ENCODE measurements at regions not wholly inside any gene's neighbourhood (a gene's known extent, or its start where the extent isn't known, plus 50 kb on each side); places are given as distances from the start of the nearest gene placed in this dataset.

DNA sequence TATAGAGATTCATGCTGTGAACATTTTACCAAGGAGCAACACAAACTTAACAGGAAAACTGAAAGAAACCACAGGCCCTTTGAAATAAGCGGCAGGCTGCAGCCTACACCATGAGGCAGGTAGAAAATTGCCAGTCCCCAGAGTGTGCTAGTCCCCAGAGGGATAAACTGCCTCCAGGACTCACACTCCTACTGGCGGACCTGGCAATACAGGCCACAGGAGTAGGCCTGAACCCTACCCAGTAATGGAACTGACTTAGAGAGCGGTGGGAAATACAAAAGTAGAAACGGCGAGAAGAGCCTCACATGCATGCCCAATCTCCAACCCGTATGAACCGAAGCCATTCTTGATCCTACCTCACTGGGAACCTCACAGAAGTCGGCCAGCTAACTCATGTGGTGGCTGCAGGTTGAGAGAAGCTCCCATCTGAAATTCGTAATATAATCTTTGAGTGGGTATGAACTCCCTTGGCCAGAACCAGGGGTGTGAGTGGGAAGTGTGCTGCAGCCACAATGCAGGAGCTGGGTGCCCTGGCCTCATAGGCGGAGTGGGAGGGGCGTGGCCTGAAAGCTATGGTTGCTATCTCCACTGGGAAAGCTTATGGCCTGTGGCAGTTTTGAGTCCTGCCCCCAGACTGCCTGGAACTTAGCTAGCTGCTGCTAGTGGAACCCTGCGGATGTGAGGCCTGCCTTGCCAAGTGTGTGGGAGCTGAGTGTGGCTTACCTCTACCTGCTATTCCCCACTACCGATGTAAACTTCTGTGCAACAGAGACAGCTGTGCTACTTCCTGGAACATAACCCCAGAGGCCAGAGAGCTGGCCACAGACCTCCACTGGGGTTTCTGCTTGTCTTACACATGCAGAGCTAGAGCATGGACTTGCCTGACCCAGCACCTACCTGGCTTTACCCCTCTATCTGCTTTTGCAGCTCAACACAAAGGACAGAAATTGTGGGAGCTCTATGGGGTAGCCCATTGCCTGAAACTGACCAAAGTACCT, 146.5 kb upstream of the COL21A1 start:
- H3K36me3 ChIP-seq (ENCODE audit: control insufficient read depth, insufficient read depth, low read length), result no peaks in the 10 kb centered on the region
- H3K9me3 ChIP-seq (ENCODE audit: control insufficient read depth, insufficient read depth, low read length), result peaks cover 1% of the 10 kb centered on the region
- no peaks in the 10 kb centered on the region for H3K27me3 ChIP-seq (ENCODE audit: control insufficient read depth, insufficient read depth, low read length)
- WGBS (ENCODE audit: insufficient coverage), result 96% methylated on average over 11 of the region's 13 CpGs
- H3K4me3 ChIP-seq (ENCODE audit: low read depth, low read length), result no peak overlapping the region
- no peaks in the 10 kb centered on the region for H3K4me1 ChIP-seq (ENCODE audit: control insufficient read depth, insufficient read depth, low read length)
- DNase-seq (ENCODE audit: low read depth in 4 of 6, low spot score in 6 of 6), result no peak
- no peak overlapping the region for H3K27ac ChIP-seq (ENCODE audit: low read depth, low read length)

DNA sequence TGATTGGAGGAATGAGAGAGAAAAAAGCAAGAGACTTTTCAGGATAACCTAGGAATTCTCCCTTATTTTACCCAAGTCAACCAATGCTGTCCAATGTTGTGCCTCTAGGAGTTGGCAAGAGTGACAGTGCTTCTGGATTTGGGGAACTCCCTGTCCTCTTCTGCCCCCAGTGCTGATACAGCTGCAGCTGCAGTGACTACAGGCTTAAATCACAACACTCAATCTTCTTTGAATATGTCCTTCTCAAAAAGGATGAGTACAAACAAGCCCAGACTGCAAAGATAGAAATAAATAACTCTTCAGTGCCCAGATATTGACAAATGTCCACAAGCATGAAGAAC, 141.0 kb upstream of the COL21A1 start:
- Histone ChIP-seq H3K27me3 (ENCODE audit: control insufficient read depth, insufficient read depth, low read length) (no peaks in the 10 kb centered on the region), H3K27ac (ENCODE audit: low read depth, low read length) (no peak overlapping the region), H3K4me1 (ENCODE audit: control insufficient read depth, insufficient read depth, low read length) (no peaks in the 10 kb centered on the region), H3K36me3 (ENCODE audit: control insufficient read depth, insufficient read depth, low read length) (no peaks in the 10 kb centered on the region), H3K4me3 (ENCODE audit: low read depth, low read length) (no peak overlapping the region), H3K9me3 (ENCODE audit: control insufficient read depth, insufficient read depth, low read length) (peaks cover 1% of the 10 kb centered on the region)
- DNase-seq (ENCODE audit: low read depth in 4 of 6, low spot score in 6 of 6), result no peak

- no peaks in the 10 kb centered on the region for H3K27me3 ChIP-seq (ENCODE audit: control insufficient read depth, insufficient read depth, low read length)
- DNase-seq (ENCODE audit: low read depth in 4 of 6, low spot score in 6 of 6), result no peak
- no peak overlapping the region for H3K27ac ChIP-seq (ENCODE audit: low read depth, low read length)
- peaks cover 1% of the 10 kb centered on the region for H3K9me3 ChIP-seq (ENCODE audit: control insufficient read depth, insufficient read depth, low read length)
- H3K4me3 ChIP-seq (ENCODE audit: low read depth, low read length), result no peak overlapping the region
- H3K4me1 ChIP-seq (ENCODE audit: control insufficient read depth, insufficient read depth, low read length), result no peaks in the 10 kb centered on the region
- WGBS (ENCODE audit: insufficient coverage), result no CpG with 5 or more reads among the region's 2 CpGs
- no peaks in the 10 kb centered on the region for H3K36me3 ChIP-seq (ENCODE audit: control insufficient read depth, insufficient read depth, low read length)
These were observed 140.4 kb upstream of the COL21A1 start for GRCh38 chr6:56387621-56388414.

GRCh38 chr6:56386717-56387116, 139.3 kb upstream of the COL21A1 start:
- H3K27ac ChIP-seq (ENCODE audit: low read depth, low read length), result no peak overlapping the region
- no peak for DNase-seq (ENCODE audit: low read depth in 4 of 6, low spot score in 6 of 6)
- no peak overlapping the region for H3K4me3 ChIP-seq (ENCODE audit: low read depth, low read length)
- no peaks in the 10 kb centered on the region for H3K4me1 ChIP-seq (ENCODE audit: control insufficient read depth, insufficient read depth, low read length)
- H3K27me3 ChIP-seq (ENCODE audit: control insufficient read depth, insufficient read depth, low read length), result no peaks in the 10 kb centered on the region
- H3K9me3 ChIP-seq (ENCODE audit: control insufficient read depth, insufficient read depth, low read length), result peaks cover 1% of the 10 kb centered on the region
- H3K36me3 ChIP-seq (ENCODE audit: control insufficient read depth, insufficient read depth, low read length), result no peaks in the 10 kb centered on the region
- no CpG with 5 or more reads among the region's 1 CpG for WGBS (ENCODE audit: insufficient coverage)

DNA sequence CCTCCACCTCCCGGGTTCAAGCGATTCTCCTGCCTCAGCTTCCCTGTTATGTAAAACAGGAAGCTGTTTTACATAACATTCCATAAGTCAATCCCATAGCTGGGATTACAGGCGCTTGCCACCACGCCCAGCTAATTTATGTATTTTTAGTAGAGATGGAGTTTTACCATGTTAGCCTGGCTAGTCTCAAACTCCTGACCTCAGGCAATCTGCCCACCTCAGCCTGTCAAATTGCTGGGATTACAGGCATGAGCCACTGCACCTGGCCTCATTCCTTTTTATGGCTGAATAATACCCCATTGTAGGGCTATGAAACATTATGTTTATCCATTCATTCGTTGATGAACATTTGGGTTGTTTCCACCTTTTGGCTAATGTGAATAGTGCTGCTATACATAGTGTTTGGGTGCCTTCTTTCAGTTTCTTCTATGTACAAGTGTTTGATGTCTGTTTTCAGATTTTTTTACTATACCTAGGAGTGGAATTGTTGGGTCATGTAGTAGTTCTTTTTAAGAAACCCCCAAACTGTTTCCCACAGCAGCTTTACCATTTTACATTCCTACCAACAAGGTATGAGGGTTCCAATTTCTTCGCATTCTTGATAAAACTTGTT, 138.7 kb upstream of the COL21A1 start:
- 100% methylated on average over 1 of the region's 6 CpGs for WGBS (ENCODE audit: insufficient coverage)
- no peaks in the 10 kb centered on the region for H3K4me1 ChIP-seq (ENCODE audit: control insufficient read depth, insufficient read depth, low read length)

DNA sequence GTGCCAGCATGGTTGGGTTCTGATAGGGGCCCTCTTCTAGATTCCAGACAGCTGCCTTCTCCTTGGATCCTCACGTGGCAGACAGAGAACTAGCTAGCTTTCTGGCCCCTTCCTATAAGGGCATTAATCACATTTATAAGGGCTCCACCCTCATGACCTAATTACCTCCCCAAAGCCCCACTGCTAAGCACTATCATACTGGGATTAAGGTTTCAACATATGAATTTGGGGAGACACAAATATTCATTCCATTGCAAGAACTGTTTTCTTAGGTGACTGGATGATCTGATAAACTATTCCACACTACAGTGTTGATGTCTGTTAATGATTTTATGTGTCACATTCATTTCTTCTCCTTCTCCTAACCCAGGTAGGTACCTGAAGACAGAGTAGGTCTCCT, 135.8 kb upstream of the COL21A1 start:
- H3K4me1 ChIP-seq (ENCODE audit: control insufficient read depth, insufficient read depth, low read length), result no peaks in the 10 kb centered on the region
- no peak overlapping the region for H3K27ac ChIP-seq (ENCODE audit: low read depth, low read length)
- H3K27me3 ChIP-seq (ENCODE audit: control insufficient read depth, insufficient read depth, low read length), result no peaks in the 10 kb centered on the region
- DNase-seq (ENCODE audit: low read depth in 4 of 6, low spot score in 6 of 6), result no peak
- H3K9me3 ChIP-seq (ENCODE audit: control insufficient read depth, insufficient read depth, low read length), result no peaks in the 10 kb centered on the region
- WGBS (ENCODE audit: insufficient coverage), result 17% methylated on average over 1 of the region's 1 CpG
- no peak overlapping the region for H3K4me3 ChIP-seq (ENCODE audit: low read depth, low read length)
- H3K36me3 ChIP-seq (ENCODE audit: control insufficient read depth, insufficient read depth, low read length), result no peaks in the 10 kb centered on the region

More for the DNA sequence above, 138.7 kb upstream of the COL21A1 start:
- H3K4me3 ChIP-seq (ENCODE audit: low read depth, low read length), result no peak overlapping the region
- H3K9me3 ChIP-seq (ENCODE audit: control insufficient read depth, insufficient read depth, low read length), result peaks cover 1% of the 10 kb centered on the region
- no peak for DNase-seq (ENCODE audit: low read depth in 4 of 6, low spot score in 6 of 6)
- H3K27me3 ChIP-seq (ENCODE audit: control insufficient read depth, insufficient read depth, low read length), result no peaks in the 10 kb centered on the region
- no peak overlapping the region for H3K27ac ChIP-seq (ENCODE audit: low read depth, low read length)
- no peaks in the 10 kb centered on the region for H3K36me3 ChIP-seq (ENCODE audit: control insufficient read depth, insufficient read depth, low read length)

- no peaks in the 10 kb centered on the region for H3K9me3 ChIP-seq (ENCODE audit: control insufficient read depth, insufficient read depth, low read length)
- H3K27me3 ChIP-seq (ENCODE audit: control insufficient read depth, insufficient read depth, low read length), result no peaks in the 10 kb centered on the region
- H3K36me3 ChIP-seq (ENCODE audit: control insufficient read depth, insufficient read depth, low read length), result no peaks in the 10 kb centered on the region
- H3K4me3 ChIP-seq (ENCODE audit: low read depth, low read length), result no peak overlapping the region
- no peak for DNase-seq (ENCODE audit: low read depth in 4 of 6, low spot score in 6 of 6)
- no peak overlapping the region for H3K27ac ChIP-seq (ENCODE audit: low read depth, low read length)
- no peaks in the 10 kb centered on the region for H3K4me1 ChIP-seq (ENCODE audit: control insufficient read depth, insufficient read depth, low read length)
These were observed 135.1 kb upstream of the COL21A1 start for GRCh38 chr6:56382416-56382940.

DNA sequence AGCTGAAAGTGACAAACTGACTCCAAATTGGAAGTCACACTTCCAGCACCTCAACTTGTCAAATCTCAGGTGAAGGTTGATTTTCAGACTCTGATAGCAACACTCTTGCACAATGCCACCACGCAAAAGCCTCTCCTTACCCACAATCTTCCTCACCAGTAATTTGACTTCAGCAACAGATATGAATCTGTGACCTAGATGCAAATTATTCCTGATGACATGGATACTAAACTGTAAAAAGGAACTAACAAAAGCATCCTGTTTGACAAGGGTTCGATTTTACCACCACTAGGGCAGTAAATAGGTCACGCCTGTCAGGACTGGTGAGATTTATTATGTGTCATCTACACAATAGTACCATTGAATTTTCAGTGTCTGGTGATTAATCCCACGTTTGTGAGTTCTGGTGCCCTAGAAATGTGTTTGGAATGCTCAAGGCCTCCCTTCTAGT, 134.4 kb upstream of the COL21A1 start:
- no peak for DNase-seq (ENCODE audit: low read depth in 4 of 6, low spot score in 6 of 6)
- Histone ChIP-seq H3K4me3 (ENCODE audit: low read depth, low read length) (no peak overlapping the region), H3K27ac (ENCODE audit: low read depth, low read length) (no peak overlapping the region), H3K4me1 (ENCODE audit: control insufficient read depth, insufficient read depth, low read length) (no peaks in the 10 kb centered on the region), H3K27me3 (ENCODE audit: control insufficient read depth, insufficient read depth, low read length) (no peaks in the 10 kb centered on the region), H3K36me3 (ENCODE audit: control insufficient read depth, insufficient read depth, low read length) (no peaks in the 10 kb centered on the region), H3K9me3 (ENCODE audit: control insufficient read depth, insufficient read depth, low read length) (no peaks in the 10 kb centered on the region)
- no CpG with 5 or more reads among the region's 4 CpGs for WGBS (ENCODE audit: insufficient coverage)

DNA sequence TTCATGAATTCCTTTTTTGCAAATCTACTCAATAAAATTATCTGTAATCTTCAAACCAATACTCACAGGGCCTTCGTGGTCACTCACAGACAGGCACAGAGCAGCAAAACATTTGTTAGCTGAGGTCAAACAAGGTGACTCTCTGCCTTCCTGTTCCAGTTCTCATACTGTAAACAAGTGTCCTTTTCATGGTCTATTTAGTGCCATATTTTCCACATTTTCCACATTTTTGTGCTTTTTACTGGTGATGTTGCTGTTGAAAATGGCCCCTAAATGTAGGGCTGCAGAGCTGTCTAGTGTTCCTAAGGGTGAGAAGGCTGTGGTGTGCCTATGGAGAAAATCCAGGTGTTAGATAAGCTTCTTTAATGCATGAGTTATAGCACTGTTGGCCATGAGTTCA, 133.1 kb upstream of the COL21A1 start:
- no peak for DNase-seq (ENCODE audit: low read depth in 4 of 6, low spot score in 6 of 6)
- no peaks in the 10 kb centered on the region for H3K9me3 ChIP-seq (ENCODE audit: control insufficient read depth, insufficient read depth, low read length)
- WGBS (ENCODE audit: insufficient coverage), result 86% methylated on average over 1 of the region's 1 CpG
- H3K27ac ChIP-seq (ENCODE audit: low read depth, low read length), result no peak overlapping the region
- H3K4me1 ChIP-seq (ENCODE audit: control insufficient read depth, insufficient read depth, low read length), result no peaks in the 10 kb centered on the region
- no peaks in the 10 kb centered on the region for H3K36me3 ChIP-seq (ENCODE audit: control insufficient read depth, insufficient read depth, low read length)
- H3K27me3 ChIP-seq (ENCODE audit: control insufficient read depth, insufficient read depth, low read length), result no peaks in the 10 kb centered on the region
- no peak overlapping the region for H3K4me3 ChIP-seq (ENCODE audit: low read depth, low read length)
